Mucosa of descending colon (tissue), 3 donors: ENCODE measurements at regions not wholly inside any gene's neighbourhood (a gene's known extent, or its start where the extent isn't known, plus 50 kb on each side); places are given as distances from the start of the nearest gene placed in this dataset.

ENCODE experiments used
- ATAC-seq: fragments of 200-7000 bp; cut with Tn5 transposase; one replicate; pipeline ENCODE4 v1.9.1; 2020; ENCODE audit warnings: mild to moderate bottlenecking, moderate library complexity
- DNase-seq, 3 donors: peaks; one replicate each; pipeline ENCODE4 v3.0.0-alpha.2; 2020
- H3K36me3 ChIP-seq: fragments of 200-600 bp; one replicate; pipeline ENCODE4 v1.8.0; 2021; ENCODE audit warnings: low read depth, mild to moderate bottlenecking
- H3K4me1 ChIP-seq: fragments of 200-600 bp; one replicate; pipeline ENCODE4 v1.8.0; 2021; ENCODE audit warnings: low read depth, mild to moderate bottlenecking
- H3K4me3 ChIP-seq: fragments of 200-600 bp; one replicate; pipeline ENCODE4 v1.8.0; 2021; ENCODE audit warnings: mild to moderate bottlenecking
- H3K9me3 ChIP-seq: fragments of 200-600 bp; one replicate; pipeline ENCODE4 v1.8.0; 2021; ENCODE audit warnings: mild to moderate bottlenecking
- CTCF ChIP-seq: fragments of 200-600 bp; IDR thresholded peaks from one replicate; pipeline ENCODE4 v1.8.0; 2022; ENCODE audit warnings: antibody characterized with exemption, mild to moderate bottlenecking
- intact Hi-C, 2 donors: fragments of 100-400 bp; cut with DNase I in 1 of 2; cut with micrococcal nuclease in 1 of 2; formaldehyde crosslinking; loops; one replicate each; pipeline versions ENCODE4 v1.11.0 to v1.11.1; 2022; cut with DNase I, micrococcal nuclease
- donor health status: DM: no; HTN: no; CAD: no; lungs with moderate emphysema.
- donor health status: DM: no; HTN: no; CAD: no.
- donor health status: DM: no; HTN: yes; CAD: no.

GRCh38 chr15:39312984-39313383, 267.9 kb upstream of the THBS1 start:
- DNase-seq (peak; percentile 33 to 79 (median 48)), ATAC-seq (peak; percentile 99)
- no peak for TF ChIP-seq CTCF
- no peaks in the 10 kb centered on the region for H3K4me1 ChIP-seq
- intact Hi-C loops, result no loop called here
- no peaks in the 10 kb centered on the region for H3K9me3 ChIP-seq
- no peaks in the 10 kb centered on the region for H3K36me3 ChIP-seq
- H3K4me3 ChIP-seq, result no peak overlapping the region

- intact Hi-C loops, result no loop called here
- Histone ChIP-seq H3K9me3 (no peaks in the 10 kb centered on the region), H3K36me3 (no peaks in the 10 kb centered on the region), H3K4me1 (no peaks in the 10 kb centered on the region), H3K4me3 (no peak overlapping the region)
- peak; percentile 58 for ATAC-seq
- no peak for TF ChIP-seq CTCF
- peak in 1 of 3 donors; percentile 25 for DNase-seq
Measured at GRCh38 chr15:39313467-39313866, 267.4 kb upstream of the THBS1 start.

- ATAC-seq, result no peak
- intact Hi-C loops, result no loop called here
- DNase-seq, result no peak
Measured at GRCh38 chr15:39313881-39314280, 267.0 kb upstream of the THBS1 start.

GRCh38 chr15:39315206-39315850, 265.6 kb upstream of the THBS1 start:
- Histone ChIP-seq H3K36me3 (no peaks in the 10 kb centered on the region), H3K4me3 (no peak overlapping the region), H3K9me3 (peaks cover 3% of the 10 kb centered on the region), H3K4me1 (no peaks in the 10 kb centered on the region)
- no peak for ATAC-seq
- TF ChIP-seq CTCF, result no peak
- DNase-seq, result no peak
- intact Hi-C loops, result loop anchor here in 1 of 2 donors (5.0 kb wide), 1 partner anchor 267 kb away; the partner anchor contains the start of gene THBS1

More at GRCh38 chr15:39313881-39314280, 267.0 kb upstream of the THBS1 start:
- H3K36me3 ChIP-seq, result no peaks in the 10 kb centered on the region
- H3K9me3 ChIP-seq, result no peaks in the 10 kb centered on the region
- H3K4me3 ChIP-seq, result no peak overlapping the region
- H3K4me1 ChIP-seq, result no peaks in the 10 kb centered on the region
- TF ChIP-seq CTCF, result no peak

GRCh38 chr15:39317225-39317624, 263.7 kb upstream of the THBS1 start:
- no peak for TF ChIP-seq CTCF
- Histone ChIP-seq H3K4me3 (no peak overlapping the region), H3K9me3 (peaks cover 9% of the 10 kb centered on the region), H3K36me3 (no peaks in the 10 kb centered on the region), H3K4me1 (no peaks in the 10 kb centered on the region)
- DNase-seq (no peak), ATAC-seq (no peak)
- intact Hi-C loops, result loop anchor here in 1 of 2 donors (5.0 kb wide), 1 partner anchor 265 kb away; the partner anchor contains the start of gene THBS1
